Astrocyte (in vitro differentiated cells and primary cell): ENCODE measurements at regions not wholly inside any gene's neighbourhood (a gene's known extent, or its start where the extent isn't known, plus 50 kb on each side); places are given as distances from the start of the nearest gene placed in this dataset.

Source experiments
- DNase-seq: peaks from one replicate; pipeline ENCODE4 v3.0.0-alpha.2; 2010; ENCODE audit warnings: low read depth
- FAIRE-seq: peaks from 2 replicates; lab custom pipeline; 2011; peaks lifted over from hg19 to GRCh38; lab: Jason Lieb, UNC
- H2AFZ ChIP-seq: 2 replicates; pipeline ENCODE4 v1.6.0; 2012; ENCODE audit warnings: low read depth, low read length, inconsistent platforms
- H3K27ac ChIP-seq: 2 replicates; pipeline ENCODE4 v1.5.1; 2011; ENCODE audit warnings: low read depth, low read length, inconsistent platforms
- H3K27me3 ChIP-seq: 2 replicates; pipeline ENCODE4 v1.6.0; 2011; ENCODE audit warnings: low read length, inconsistent platforms; ENCODE audit not compliant: insufficient read depth
- H3K36me3 ChIP-seq: 2 replicates; pipeline ENCODE4 v1.5.1; 2011; ENCODE audit warnings: low read length, inconsistent platforms; ENCODE audit not compliant: insufficient read depth
- H3K4me1 ChIP-seq: 2 replicates; pipeline ENCODE4 v1.5.1; 2011; ENCODE audit warnings: low read length, inconsistent platforms; ENCODE audit not compliant: insufficient read depth
- H3K4me2 ChIP-seq: 2 replicates; pipeline ENCODE4 v1.6.0; 2012; ENCODE audit warnings: low read length, inconsistent platforms
- H3K4me3 ChIP-seq: 2 replicates; pipeline ENCODE4 v1.5.1; 2011; ENCODE audit warnings: low read depth, mild to moderate bottlenecking, low read length, inconsistent platforms; ENCODE audit not compliant: insufficient read depth
- H3K79me2 ChIP-seq: 2 replicates; pipeline ENCODE4 v1.6.0; 2012; ENCODE audit warnings: mild to moderate bottlenecking, low read length, inconsistent platforms; ENCODE audit not compliant: insufficient read depth
- H3K9ac ChIP-seq: 2 replicates; pipeline ENCODE4 v1.6.0; 2012; ENCODE audit warnings: mild to moderate bottlenecking, low read length, inconsistent platforms
- H3K9me3 ChIP-seq: 2 replicates; pipeline ENCODE4 v1.5.1; 2012; ENCODE audit warnings: low read depth, mild to moderate bottlenecking, low read length, inconsistent platforms; ENCODE audit not compliant: insufficient read depth
- H4K20me1 ChIP-seq: 2 replicates; pipeline ENCODE4 v1.6.0; 2012; ENCODE audit warnings: low read length, inconsistent platforms; ENCODE audit not compliant: insufficient read depth
- H3K27ac Mint-ChIP-seq: one replicate; pipeline ENCODE4 v1.8.0; 2021; ENCODE audit warnings: mild to moderate bottlenecking, mixed read lengths; ENCODE audit not compliant: unreplicated experiment
- H3K27me3 Mint-ChIP-seq: one replicate; pipeline ENCODE4 v1.8.0; 2021; ENCODE audit warnings: low read depth, mixed read lengths; ENCODE audit not compliant: unreplicated experiment
- H3K36me3 Mint-ChIP-seq: one replicate; pipeline ENCODE4 v1.8.0; 2021; ENCODE audit warnings: low read depth, mixed read lengths; ENCODE audit not compliant: unreplicated experiment
- H3K4me1 Mint-ChIP-seq: one replicate; pipeline ENCODE4 v1.8.0; 2021; ENCODE audit warnings: low read depth, mixed read lengths; ENCODE audit not compliant: unreplicated experiment
- H3K4me3 Mint-ChIP-seq: one replicate; pipeline ENCODE4 v1.8.0; 2021; ENCODE audit warnings: mild to moderate bottlenecking, moderate library complexity, mixed read lengths; ENCODE audit not compliant: unreplicated experiment
- H3K9me3 Mint-ChIP-seq: one replicate; pipeline ENCODE4 v1.8.0; 2021; ENCODE audit warnings: mild to moderate bottlenecking, mixed read lengths; ENCODE audit not compliant: unreplicated experiment
- EZH2 ChIP-seq: IDR thresholded peaks from 2 replicates; pipeline ENCODE4 v1.6.1; 2012; ENCODE audit warnings: mild to moderate bottlenecking, low read length, inconsistent platforms; ENCODE audit not compliant: insufficient read depth
- TF ChIP-seq, protein P1 (sequence below): IDR thresholded peaks from 2 replicates; pipeline ENCODE4 v1.5.1; 2011; ENCODE audit warnings: low read depth, mild to moderate bottlenecking, inconsistent platforms, low read length, moderate library complexity; ENCODE audit not compliant: insufficient read depth

DNA sequence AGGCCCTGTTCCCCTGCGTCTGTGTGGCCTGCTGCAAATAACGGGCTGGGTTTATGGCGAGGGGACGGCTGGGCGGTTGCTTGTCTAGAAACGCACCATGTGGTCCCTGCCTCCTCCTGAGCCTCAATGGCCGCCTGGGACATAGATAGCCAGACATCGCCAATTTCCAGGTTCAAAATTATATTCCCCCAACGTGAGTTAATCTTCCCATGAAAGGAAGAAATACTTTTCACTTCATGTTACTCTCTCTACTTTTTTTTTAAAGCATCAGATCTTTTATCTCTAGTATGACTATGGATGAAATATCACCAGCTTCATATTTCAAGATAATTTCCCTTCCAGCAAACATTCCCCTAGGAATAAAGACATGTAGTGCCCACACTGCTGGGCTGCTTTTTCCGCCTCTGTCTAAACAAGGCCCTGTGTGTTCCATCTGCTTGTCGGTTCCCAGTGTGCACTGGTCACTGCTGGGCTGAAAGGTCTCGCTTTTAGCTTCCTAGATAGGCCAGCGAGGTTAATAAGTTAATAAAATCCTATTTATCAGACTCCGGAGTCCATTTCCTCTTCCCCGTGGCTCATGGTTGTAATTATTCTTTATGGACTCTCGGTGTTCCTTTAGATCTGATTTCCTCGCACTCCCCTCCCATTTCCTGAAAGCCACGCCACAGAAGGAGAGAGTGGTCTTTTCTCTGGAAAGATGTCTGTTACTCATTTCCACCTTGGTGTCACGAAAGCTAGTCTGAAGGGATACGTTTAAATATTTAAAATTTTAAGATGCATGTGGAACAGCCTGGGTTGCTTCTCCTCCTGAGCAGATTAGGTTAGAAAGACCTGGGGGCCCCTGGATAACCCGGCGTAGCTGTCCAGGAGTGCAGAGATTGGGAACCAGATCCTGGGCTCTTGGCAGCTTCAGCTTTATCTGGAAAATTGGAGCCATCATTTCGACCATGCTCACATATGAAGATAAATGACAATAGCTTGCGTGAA is 196.6 kb upstream of the COPS8 start:
- Histone ChIP-seq H3K27me3 (no peaks in the 10 kb centered on the region), H3K4me3 (no peak overlapping the region), H3K27ac (no peak overlapping the region), H3K4me2 (no peak overlapping the region), H3K4me1 (peaks cover 10% of the 10 kb centered on the region), H3K9me3 (no peaks in the 10 kb centered on the region), H3K9ac (no peak overlapping the region), H4K20me1 (no peaks in the 10 kb centered on the region), H3K79me2 (no peaks in the 10 kb centered on the region), H3K36me3 (no peaks in the 10 kb centered on the region), H2AFZ (no peak overlapping the region)
- FAIRE-seq (no peak), DNase-seq (no peak)
- H3K27ac Mint-ChIP-seq, result peak overlapping the region; percentile 7
- H3K9me3 Mint-ChIP-seq, result peaks cover 11% of the 10 kb centered on the region
- no peaks in the 10 kb centered on the region for H3K27me3 Mint-ChIP-seq
- no peak overlapping the region for H3K4me3 Mint-ChIP-seq
- peaks cover 20% of the 10 kb centered on the region for H3K4me1 Mint-ChIP-seq
- peaks cover 3% of the 10 kb centered on the region for H3K36me3 Mint-ChIP-seq
- no peak for TF ChIP-seq EZH2
- TF ChIP-seq, protein P1, sequence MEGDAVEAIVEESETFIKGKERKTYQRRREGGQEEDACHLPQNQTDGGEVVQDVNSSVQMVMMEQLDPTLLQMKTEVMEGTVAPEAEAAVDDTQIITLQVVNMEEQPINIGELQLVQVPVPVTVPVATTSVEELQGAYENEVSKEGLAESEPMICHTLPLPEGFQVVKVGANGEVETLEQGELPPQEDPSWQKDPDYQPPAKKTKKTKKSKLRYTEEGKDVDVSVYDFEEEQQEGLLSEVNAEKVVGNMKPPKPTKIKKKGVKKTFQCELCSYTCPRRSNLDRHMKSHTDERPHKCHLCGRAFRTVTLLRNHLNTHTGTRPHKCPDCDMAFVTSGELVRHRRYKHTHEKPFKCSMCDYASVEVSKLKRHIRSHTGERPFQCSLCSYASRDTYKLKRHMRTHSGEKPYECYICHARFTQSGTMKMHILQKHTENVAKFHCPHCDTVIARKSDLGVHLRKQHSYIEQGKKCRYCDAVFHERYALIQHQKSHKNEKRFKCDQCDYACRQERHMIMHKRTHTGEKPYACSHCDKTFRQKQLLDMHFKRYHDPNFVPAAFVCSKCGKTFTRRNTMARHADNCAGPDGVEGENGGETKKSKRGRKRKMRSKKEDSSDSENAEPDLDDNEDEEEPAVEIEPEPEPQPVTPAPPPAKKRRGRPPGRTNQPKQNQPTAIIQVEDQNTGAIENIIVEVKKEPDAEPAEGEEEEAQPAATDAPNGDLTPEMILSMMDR, result no peak

DNA sequence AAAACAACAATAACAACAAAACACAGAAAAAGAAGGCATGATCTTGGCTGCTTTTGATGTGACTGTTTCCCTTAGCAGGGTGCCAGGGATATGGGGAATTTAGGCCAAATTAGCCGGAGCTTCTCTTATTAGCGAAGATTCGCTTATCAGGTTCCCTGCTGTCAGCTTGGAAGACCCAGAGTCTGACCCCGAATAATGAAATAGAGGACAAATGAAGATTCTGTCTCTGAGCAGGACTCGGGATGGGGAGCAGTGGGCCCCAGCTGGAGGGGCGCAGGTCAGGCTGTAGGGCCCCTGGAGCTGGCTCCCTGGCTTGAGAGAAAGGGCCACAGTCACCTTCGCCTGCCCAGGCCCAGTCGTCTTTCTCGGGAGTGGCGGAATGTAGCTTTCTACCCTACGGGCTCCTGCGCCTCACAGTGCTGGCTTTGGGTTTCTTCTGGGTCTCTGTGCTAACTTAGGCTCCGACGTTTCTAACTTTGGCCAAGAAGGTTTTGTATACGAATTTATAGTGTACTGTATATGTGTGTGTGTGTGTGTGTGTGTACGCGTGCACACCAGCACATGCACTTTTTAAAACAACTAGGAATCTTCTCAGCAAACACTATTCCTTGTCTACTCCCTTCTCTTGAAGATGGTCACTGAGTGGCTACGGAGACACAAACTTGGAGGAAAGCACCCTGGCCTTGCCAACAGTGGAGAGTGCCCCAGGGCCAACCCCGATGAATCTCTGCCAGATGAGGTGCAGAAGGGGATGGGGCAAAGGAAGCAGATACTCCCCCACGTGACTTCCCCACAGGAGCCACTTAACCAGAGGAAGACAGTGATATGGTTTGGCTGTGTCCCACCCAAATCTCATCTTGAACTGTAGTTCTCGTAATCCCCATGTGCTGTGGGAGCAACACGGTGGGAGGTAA is 195.6 kb upstream of the COPS8 start:
- Histone ChIP-seq H3K36me3 (no peaks in the 10 kb centered on the region), H3K4me1 (peaks cover 10% of the 10 kb centered on the region), H3K4me3 (no peak overlapping the region), H4K20me1 (no peaks in the 10 kb centered on the region), H2AFZ (no peak overlapping the region), H3K27ac (no peak overlapping the region), H3K9me3 (no peaks in the 10 kb centered on the region), H3K9ac (no peak overlapping the region), H3K27me3 (no peaks in the 10 kb centered on the region), H3K4me2 (no peak overlapping the region), H3K79me2 (no peaks in the 10 kb centered on the region)
- FAIRE-seq, result no peak
- no peaks in the 10 kb centered on the region for H3K27me3 Mint-ChIP-seq
- H3K36me3 Mint-ChIP-seq, result peaks cover 3% of the 10 kb centered on the region
- H3K9me3 Mint-ChIP-seq, result peaks cover 11% of the 10 kb centered on the region
- TF ChIP-seq, protein P1, result no peak
- no peak for TF ChIP-seq EZH2
- H3K4me1 Mint-ChIP-seq, result peaks cover 23% of the 10 kb centered on the region
- DNase-seq, result no peak
- H3K27ac Mint-ChIP-seq, result peak overlapping the region; percentile 51
- H3K4me3 Mint-ChIP-seq, result no peak overlapping the region
